Naive thymus-derived CD4-positive, alpha-beta T cell (primary cell): ENCODE measurements at regions not wholly inside any gene's neighbourhood (a gene's known extent, or its start where the extent isn't known, plus 50 kb on each side); places are given as distances from the start of the nearest gene placed in this dataset.

Source experiments
- ATAC-seq: fragments of 150-1000 bp; cut with Tn5 transposase; 2 replicates; pipeline ENCODE4 v1.10.0; 2021; ENCODE audit warnings: mild to moderate bottlenecking, moderate library complexity
- CTCF ChIA-PET: fragments of 350-600 bp; sonication (Branson Sonifier 250); formaldehyde crosslinking; loops from one replicate; lab custom pipeline; 2021; ENCODE audit warnings: antibody characterized with exemption; lab: Charles Lee
- POLR2A ChIA-PET: fragments of 350-600 bp; sonication (Branson Sonifier 250); formaldehyde crosslinking; loops from one replicate; lab custom pipeline; 2021; ENCODE audit warnings: antibody characterized with exemption, inconsistent platforms; lab: Charles Lee
- DNase-seq, 9 donors: peaks; one replicate each; pipeline versions ENCODE4 v3.0.0 to v3.0.0-alpha.2; 2020 to 2022; ENCODE audit warnings: mixed read lengths in 1 of 9
- H3K27ac ChIP-seq: one replicate; pipeline ENCODE4 v1.7.0; 2013; ENCODE audit warnings: mild to moderate bottlenecking, low read depth, low read length, moderate library complexity
- H3K27me3 ChIP-seq, 2 donors: one replicate each; pipeline ENCODE4 v1.7.0; 2013; ENCODE audit warnings: low read length in 2 of 2, mild to moderate bottlenecking in 2 of 2, moderate library complexity in 2 of 2; ENCODE audit not compliant: control insufficient read depth in 2 of 2, insufficient read depth in 2 of 2
- H3K36me3 ChIP-seq, 3 experiments: 1 replicate in 2 of 3; 2 replicates in 1 of 3; pipeline ENCODE4 v1.7.0; 2013; ENCODE audit warnings: low read length in 3 of 3, mild to moderate bottlenecking in 3 of 3, moderate library complexity in 1 of 3; ENCODE audit not compliant: insufficient read depth in 3 of 3, control insufficient read depth in 2 of 3
- H3K4me1 ChIP-seq, 2 donors: one replicate each; pipeline ENCODE4 v1.7.0; 2013; ENCODE audit warnings: low read length in 2 of 2, mild to moderate bottlenecking in 2 of 2, moderate library complexity in 1 of 2; ENCODE audit not compliant: control insufficient read depth in 2 of 2, insufficient read depth in 2 of 2
- H3K4me3 ChIP-seq: 2 replicates; pipeline ENCODE4 v1.7.0; 2013; ENCODE audit warnings: mild to moderate bottlenecking, low read length
- H3K9me3 ChIP-seq, 3 experiments: 1 replicate in 2 of 3; 2 replicates in 1 of 3; pipeline ENCODE4 v1.7.0; 2013; ENCODE audit warnings: low read length in 3 of 3; ENCODE audit not compliant: control insufficient read depth in 2 of 3
- H3K27ac Mint-ChIP-seq, 9 donors: one replicate each; pipeline ENCODE4 v1.8.0; 2020 to 2022; ENCODE audit warnings: mixed read lengths in 9 of 9, mild to moderate bottlenecking in 8 of 9, moderate library complexity in 5 of 9, inconsistent platforms in 2 of 9
- H3K27me3 Mint-ChIP-seq, 5 donors: one replicate each; pipeline ENCODE4 v1.8.0; 2021 to 2022; ENCODE audit warnings: mixed read lengths in 5 of 5, mild to moderate bottlenecking in 1 of 5
- H3K36me3 Mint-ChIP-seq, 5 donors: one replicate each; pipeline ENCODE4 v1.8.0; 2020 to 2022; ENCODE audit warnings: mixed read lengths in 5 of 5, mild to moderate bottlenecking in 3 of 5, inconsistent platforms in 1 of 5
- H3K4me1 Mint-ChIP-seq, 7 donors: one replicate each; pipeline ENCODE4 v1.8.0; 2020 to 2022; ENCODE audit warnings: mixed read lengths in 7 of 7, mild to moderate bottlenecking in 3 of 7, inconsistent platforms in 1 of 7
- H3K4me3 Mint-ChIP-seq, 10 donors: one replicate each; pipeline ENCODE4 v1.8.0; 2020 to 2022; ENCODE audit warnings: mild to moderate bottlenecking in 10 of 10, mixed read lengths in 10 of 10, moderate library complexity in 6 of 10, inconsistent platforms in 2 of 10
- H3K9me3 Mint-ChIP-seq, 11 donors: one replicate each; pipeline ENCODE4 v1.8.0; 2020 to 2022; ENCODE audit warnings: mixed read lengths in 11 of 11, mild to moderate bottlenecking in 4 of 11, inconsistent platforms in 1 of 11, moderate library complexity in 1 of 11
- intact Hi-C, 2 donors: fragments of 100-400 bp; cut with micrococcal nuclease; formaldehyde crosslinking; loops; one replicate each; pipeline ENCODE4 v1.15.1; 2023

GRCh38 chr12:63470161-63470560 lies 198.1 kb downstream of the DPY19L2 start:
- no peak for ATAC-seq
- H3K9me3 Mint-ChIP-seq = peaks cover 0 to 8% (median 0%) of the 10 kb centered on the region in 11 donors

GRCh38 chr12:63467951-63468350 lies 200.3 kb downstream of the DPY19L2 start:
- no peak overlapping the region for H3K4me3 Mint-ChIP-seq
- intact Hi-C loops = no loop called here
- DNase-seq = no peak

More at GRCh38 chr12:63470161-63470560, 198.1 kb downstream of the DPY19L2 start:
- CTCF ChIA-PET = no interaction called here
- POLR2A ChIA-PET = no interaction called here
- Histone ChIP-seq H3K27ac (no peak overlapping the region), H3K4me1 (no peaks in the 10 kb centered on the region), H3K36me3 (no peaks in the 10 kb centered on the region), H3K27me3 (no peaks in the 10 kb centered on the region), H3K9me3 (no peaks in the 10 kb centered on the region), H3K4me3 (no peak overlapping the region)
- no peak for DNase-seq
- Mint-ChIP-seq H3K4me3 (no peak overlapping the region), H3K36me3 (no peaks in the 10 kb centered on the region), H3K27ac (no peak overlapping the region), H3K4me1 (no peaks in the 10 kb centered on the region), H3K27me3 (no peaks in the 10 kb centered on the region)
- intact Hi-C loops = no loop called here

GRCh38 chr12:63457857-63458256 lies 210.4 kb downstream of the DPY19L2 start:
- H3K27ac Mint-ChIP-seq = no peak overlapping the region

More at GRCh38 chr12:63467951-63468350, 200.3 kb downstream of the DPY19L2 start:
- no peaks in the 10 kb centered on the region for H3K36me3 Mint-ChIP-seq
- Histone ChIP-seq H3K27me3 (no peaks in the 10 kb centered on the region), H3K27ac (no peak overlapping the region), H3K9me3 (no peaks in the 10 kb centered on the region), H3K4me1 (no peaks in the 10 kb centered on the region), H3K4me3 (no peak overlapping the region), H3K36me3 (no peaks in the 10 kb centered on the region)
- ATAC-seq = no peak
- H3K27me3 Mint-ChIP-seq = no peaks in the 10 kb centered on the region
- H3K9me3 Mint-ChIP-seq = peaks cover 0 to 8% (median 0%) of the 10 kb centered on the region in 11 donors
- ChIA-PET POLR2A (no interaction called here), CTCF (no interaction called here)
- H3K27ac Mint-ChIP-seq = no peak overlapping the region
- no peaks in the 10 kb centered on the region for H3K4me1 Mint-ChIP-seq

GRCh38 chr12:63457428-63457827 lies 210.9 kb downstream of the DPY19L2 start:
- Histone ChIP-seq H3K4me3 (no peak overlapping the region), H3K9me3 (no peaks in the 10 kb centered on the region), H3K27me3 (no peaks in the 10 kb centered on the region), H3K36me3 (no peaks in the 10 kb centered on the region), H3K27ac (no peak overlapping the region), H3K4me1 (no peaks in the 10 kb centered on the region)
- peaks cover 0 to 9% (median 0%) of the 10 kb centered on the region in 5 donors for H3K27me3 Mint-ChIP-seq
- no peak overlapping the region for H3K27ac Mint-ChIP-seq
- H3K9me3 Mint-ChIP-seq = peaks cover 0 to 8% (median 4%) of the 10 kb centered on the region in 11 donors
- ATAC-seq (no peak), DNase-seq (no peak)
- peaks cover 0 to 4% (median 0%) of the 10 kb centered on the region in 5 donors for H3K36me3 Mint-ChIP-seq
- POLR2A ChIA-PET = no interaction called here
- no peaks in the 10 kb centered on the region for H3K4me1 Mint-ChIP-seq
- CTCF ChIA-PET = no interaction called here
- H3K4me3 Mint-ChIP-seq = no peak overlapping the region
- intact Hi-C loops = no loop called here

More at GRCh38 chr12:63457857-63458256, 210.4 kb downstream of the DPY19L2 start:
- H3K36me3 Mint-ChIP-seq = peaks cover 0 to 4% (median 0%) of the 10 kb centered on the region in 5 donors
- Histone ChIP-seq H3K36me3 (no peaks in the 10 kb centered on the region), H3K4me1 (no peaks in the 10 kb centered on the region), H3K27me3 (no peaks in the 10 kb centered on the region), H3K9me3 (no peaks in the 10 kb centered on the region), H3K4me3 (no peak overlapping the region), H3K27ac (no peak overlapping the region)
- H3K4me1 Mint-ChIP-seq = no peaks in the 10 kb centered on the region
- peaks cover 0 to 9% (median 0%) of the 10 kb centered on the region in 5 donors for H3K27me3 Mint-ChIP-seq
- ChIA-PET CTCF (no interaction called here), POLR2A (no interaction called here)
- no peak overlapping the region for H3K4me3 Mint-ChIP-seq
- peaks cover 0 to 8% (median 4%) of the 10 kb centered on the region in 11 donors for H3K9me3 Mint-ChIP-seq
- no peak for DNase-seq
- intact Hi-C loops = no loop called here
- ATAC-seq = no peak

- intact Hi-C loops = no loop called here
- H3K4me3 Mint-ChIP-seq = no peak overlapping the region
- no peak for DNase-seq
- CTCF ChIA-PET = no interaction called here
- H3K27me3 Mint-ChIP-seq = no peaks in the 10 kb centered on the region
- no peak overlapping the region for H3K27ac ChIP-seq
- H3K27me3 ChIP-seq = no peaks in the 10 kb centered on the region
- H3K9me3 Mint-ChIP-seq = no peaks in the 10 kb centered on the region
- H3K27ac Mint-ChIP-seq = no peak overlapping the region
- H3K4me3 ChIP-seq = no peak overlapping the region
- no peaks in the 10 kb centered on the region for H3K36me3 ChIP-seq
- H3K4me1 ChIP-seq = no peaks in the 10 kb centered on the region
- H3K4me1 Mint-ChIP-seq = no peaks in the 10 kb centered on the region
- ATAC-seq = no peak
- POLR2A ChIA-PET = no interaction called here
- no peaks in the 10 kb centered on the region for H3K36me3 Mint-ChIP-seq
- no peaks in the 10 kb centered on the region for H3K9me3 ChIP-seq
Observed at GRCh38 chr12:63450816-63451215, 217.5 kb downstream of the DPY19L2 start.

- Mint-ChIP-seq H3K9me3 (no peaks in the 10 kb centered on the region), H3K4me1 (no peaks in the 10 kb centered on the region), H3K36me3 (no peaks in the 10 kb centered on the region), H3K4me3 (no peak overlapping the region), H3K27me3 (no peaks in the 10 kb centered on the region), H3K27ac (no peak overlapping the region)
- Histone ChIP-seq H3K9me3 (no peaks in the 10 kb centered on the region), H3K4me1 (no peaks in the 10 kb centered on the region), H3K36me3 (no peaks in the 10 kb centered on the region), H3K4me3 (no peak overlapping the region), H3K27me3 (no peaks in the 10 kb centered on the region), H3K27ac (no peak overlapping the region)
- DNase-seq = no peak
- intact Hi-C loops = no loop called here
- POLR2A ChIA-PET = no interaction called here
- CTCF ChIA-PET = no interaction called here
- no peak for ATAC-seq
Observed at GRCh38 chr12:63450334-63450733, 218.0 kb downstream of the DPY19L2 start.

- no peak for DNase-seq
- ChIA-PET CTCF (no interaction called here), POLR2A (no interaction called here)
- Histone ChIP-seq H3K27ac (no peak overlapping the region), H3K4me1 (no peaks in the 10 kb centered on the region), H3K4me3 (no peak overlapping the region), H3K27me3 (no peaks in the 10 kb centered on the region), H3K9me3 (no peaks in the 10 kb centered on the region), H3K36me3 (no peaks in the 10 kb centered on the region)
- H3K4me1 Mint-ChIP-seq = no peaks in the 10 kb centered on the region
- H3K9me3 Mint-ChIP-seq = peaks cover 0 to 5% (median 0%) of the 10 kb centered on the region in 11 donors
- peaks cover 0 to 4% (median 0%) of the 10 kb centered on the region in 5 donors for H3K27me3 Mint-ChIP-seq
- no peaks in the 10 kb centered on the region for H3K36me3 Mint-ChIP-seq
- H3K4me3 Mint-ChIP-seq = no peak overlapping the region
- intact Hi-C loops = no loop called here
- H3K27ac Mint-ChIP-seq = no peak overlapping the region
- ATAC-seq = no peak
Observed at GRCh38 chr12:63445224-63445880, 222.9 kb downstream of the DPY19L2 start.
